CD4-positive, alpha-beta T cell treated with Interleukin-2 at 100 ng/mL for 4 hours (primary cell): ENCODE measurements at regions not wholly inside any gene's neighbourhood (a gene's known extent, or its start where the extent isn't known, plus 50 kb on each side); places are given as distances from the start of the nearest gene placed in this dataset.
"Not testable (repeated sequence)": the region's sequence is repeated elsewhere in the genome, so short reads cannot be mapped to it uniquely, and the experiment has no call there.

ENCODE experiments used
- DNase-seq: peaks from one replicate; pipeline ENCODE4 v3.0.0-alpha.2; 2020; ENCODE audit warnings: low spot score

- no peak for DNase-seq
Measured at GRCh38 chr16:61432421-61432820, 603.8 kb downstream of the CDH8 start.

GRCh38 chr16:61421111-61421510 lies 615.1 kb downstream of the CDH8 start:
- DNase-seq: no peak

GRCh38 chr16:61419791-61420190 lies 616.4 kb downstream of the CDH8 start:
- no peak for DNase-seq

- DNase-seq: not testable (repeated sequence)
Measured at GRCh38 chr16:61418802-61419201, 617.4 kb downstream of the CDH8 start.

GRCh38 chr16:61415126-61415525 lies 621.1 kb downstream of the CDH8 start:
- DNase-seq: no peak

- DNase-seq: no peak
Measured at GRCh38 chr16:61413021-61413420, 623.2 kb downstream of the CDH8 start.

GRCh38 chr16:61412562-61412961 lies 623.7 kb downstream of the CDH8 start:
- no peak for DNase-seq

- no peak for DNase-seq
Measured at GRCh38 chr16:61409604-61410003, 626.6 kb downstream of the CDH8 start.

GRCh38 chr16:61403386-61403785 lies 632.9 kb downstream of the CDH8 start:
- DNase-seq: no peak

- no peak for DNase-seq
Measured at GRCh38 chr16:61391896-61392295, 644.3 kb downstream of the CDH8 start.

GRCh38 chr16:61390965-61391637 lies 645.1 kb downstream of the CDH8 start:
- DNase-seq: no peak

- no peak for DNase-seq
Measured at GRCh38 chr16:61385392-61386071, 650.7 kb downstream of the CDH8 start.

- no peak for DNase-seq
Measured at GRCh38 chr16:61382435-61382834, 653.8 kb downstream of the CDH8 start.

- no peak for DNase-seq
Measured at GRCh38 chr16:61379311-61379710, 656.9 kb downstream of the CDH8 start.

- no peak for DNase-seq
Measured at GRCh38 chr16:61374071-61374470, 662.2 kb downstream of the CDH8 start.

GRCh38 chr16:61371881-61372280 lies 664.4 kb downstream of the CDH8 start:
- no peak for DNase-seq

- no peak for DNase-seq
Measured at GRCh38 chr16:61371388-61371787, 664.9 kb downstream of the CDH8 start.

- DNase-seq: no peak
Measured at GRCh38 chr16:61370564-61370963, 665.7 kb downstream of the CDH8 start.

GRCh38 chr16:61366006-61366405 lies 670.2 kb downstream of the CDH8 start:
- no peak for DNase-seq

- DNase-seq: no peak
Measured at GRCh38 chr16:61364990-61365389, 671.2 kb downstream of the CDH8 start.

- no peak for DNase-seq
Measured at GRCh38 chr16:61362585-61362984, 673.7 kb downstream of the CDH8 start.

GRCh38 chr16:61344791-61345190 lies 691.4 kb downstream of the CDH8 start:
- DNase-seq: no peak

GRCh38 chr16:61332461-61332860 lies 703.8 kb downstream of the CDH8 start:
- DNase-seq: no peak

GRCh38 chr16:61324044-61324443 lies 712.2 kb downstream of the CDH8 start:
- DNase-seq: no peak
